Peyer's patch (tissue), 4 donors: ENCODE measurements at regions not wholly inside any gene's neighbourhood (a gene's known extent, or its start where the extent isn't known, plus 50 kb on each side); places are given as distances from the start of the nearest gene placed in this dataset.
"Not testable (repeated sequence)": the region's sequence is repeated elsewhere in the genome, so short reads cannot be mapped to it uniquely, and the experiment has no call there.

Source experiments
- DNase-seq, 3 donors: peaks; one replicate each; pipeline ENCODE4 v3.0.0-alpha.2; 2017 to 2019
- H3K27ac ChIP-seq, 4 donors: fragments of 200-600 bp; sonication (generic); one replicate each; pipeline ENCODE4 v1.5.1; 2016 to 2019
- H3K27me3 ChIP-seq, 2 donors: fragments of 200-600 bp; sonication (generic); one replicate each; pipeline ENCODE4 v1.5.1; 2019
- H3K36me3 ChIP-seq, 3 donors: fragments of 200-600 bp; sonication (generic); one replicate each; pipeline ENCODE4 v1.5.1; 2016 to 2019
- H3K4me1 ChIP-seq, 4 donors: fragments of 200-600 bp; sonication (generic); one replicate each; pipeline ENCODE4 v1.5.1; 2016 to 2019
- H3K4me3 ChIP-seq, 4 donors: fragments of 200-600 bp; sonication (generic); 1 replicate in 3 of 4; 2 replicates in 1 of 4; pipeline ENCODE4 v1.5.1; 2016 to 2019; ENCODE audit warnings: mild to moderate bottlenecking in 1 of 4
- H3K9me3 ChIP-seq, 4 donors: fragments of 200-600 bp; sonication (generic); one replicate each; pipeline ENCODE4 v1.5.1; 2016 to 2019; ENCODE audit warnings: mild to moderate bottlenecking in 1 of 4
- CTCF ChIP-seq, 6 experiments: fragments of 450-650 bp in 4 of 6; fragments of 200-600 bp in 2 of 6; sonication (generic) in 1 of 6; IDR thresholded peaks; one replicate each; pipeline ENCODE4 v1.5.1; 2017 to 2019; ENCODE audit warnings: antibody characterized with exemption in 6 of 6, mild to moderate bottlenecking in 3 of 6, moderate library complexity in 1 of 6
- POLR2A ChIP-seq, 2 donors: fragments of 450-650 bp; IDR thresholded peaks; one replicate each; pipeline ENCODE4 v1.5.1; 2017; ENCODE audit warnings: antibody characterized with exemption in 2 of 2, mild to moderate bottlenecking in 2 of 2, moderate library complexity in 2 of 2

DNA sequence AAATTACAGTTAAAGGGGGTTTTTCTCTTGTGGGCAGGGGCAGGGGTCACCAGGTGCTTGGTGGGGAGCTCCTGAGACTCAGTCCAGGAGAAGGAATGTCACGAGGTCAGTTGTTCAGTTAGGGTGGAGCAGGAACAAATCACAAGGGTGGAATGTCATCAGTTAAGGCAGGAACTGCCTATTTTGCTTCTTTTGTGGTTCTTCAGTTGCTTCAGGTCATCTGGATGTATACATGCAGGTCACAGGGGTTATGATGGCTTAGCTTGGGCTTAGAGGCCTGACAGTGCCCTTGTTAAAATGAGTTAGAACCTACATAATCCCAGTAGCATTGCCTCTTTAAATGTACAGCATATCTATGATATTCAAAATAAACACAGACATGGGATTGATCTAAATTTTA lies 120.2 kb upstream of the CHD2 start:
- peaks cover 0 to 8% (median 0%) of the 10 kb centered on the region in 4 donors for H3K9me3 ChIP-seq
- H3K4me3 ChIP-seq, result no peak overlapping the region
- no peaks in the 10 kb centered on the region for H3K36me3 ChIP-seq
- H3K27me3 ChIP-seq, result no peaks in the 10 kb centered on the region
- no peak overlapping the region for H3K27ac ChIP-seq
- no peak for DNase-seq
- no peaks in the 10 kb centered on the region for H3K4me1 ChIP-seq
- no peak for TF ChIP-seq CTCF (IDR thresholded peaks at IDR 0.05)
- no peak for TF ChIP-seq POLR2A (IDR thresholded peaks at IDR 0.05)

DNA sequence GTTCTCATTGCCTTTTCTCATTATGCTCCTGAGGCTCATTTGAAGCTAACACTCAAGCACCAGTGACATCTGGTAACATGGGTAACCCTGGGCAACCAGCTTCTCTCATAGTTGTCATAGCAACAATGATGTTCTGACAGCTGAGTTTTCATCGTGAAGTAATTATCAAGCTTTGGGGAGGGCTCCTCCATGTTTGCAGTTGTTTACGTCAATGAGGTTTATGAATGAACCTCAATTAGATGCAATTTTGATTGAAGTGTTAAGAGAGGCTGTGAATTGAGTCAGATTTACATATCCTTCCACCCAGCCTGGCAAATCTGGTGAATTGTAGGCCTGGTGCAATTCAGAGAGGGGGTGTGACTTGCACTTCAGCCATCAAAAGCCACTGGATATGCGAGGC lies 119.3 kb upstream of the CHD2 start:
- Histone ChIP-seq H3K4me1 (no peaks in the 10 kb centered on the region), H3K27ac (no peak overlapping the region), H3K9me3 (peaks cover 0 to 8% (median 0%) of the 10 kb centered on the region in 4 donors), H3K36me3 (no peaks in the 10 kb centered on the region), H3K27me3 (no peaks in the 10 kb centered on the region), H3K4me3 (no peak overlapping the region)
- TF ChIP-seq POLR2A (IDR thresholded peaks at IDR 0.05) (no peak), CTCF (IDR thresholded peaks at IDR 0.05) (no peak)
- no peak for DNase-seq

- H3K4me3 ChIP-seq, result no peak overlapping the region
- no peaks in the 10 kb centered on the region for H3K27me3 ChIP-seq
- no peaks in the 10 kb centered on the region for H3K4me1 ChIP-seq
- DNase-seq, result no peak
- no peak overlapping the region for H3K27ac ChIP-seq
- TF ChIP-seq POLR2A (IDR thresholded peaks at IDR 0.05) (no peak), CTCF (IDR thresholded peaks at IDR 0.05) (no peak)
- no peaks in the 10 kb centered on the region for H3K36me3 ChIP-seq
- peaks cover 0 to 8% (median 0%) of the 10 kb centered on the region in 4 donors for H3K9me3 ChIP-seq
Measured at GRCh38 chr15:92781925-92782453, 118.1 kb upstream of the CHD2 start.

GRCh38 chr15:92787116-92787515 lies 113.0 kb upstream of the CHD2 start:
- TF ChIP-seq CTCF (IDR thresholded peaks at IDR 0.05) (no peak), POLR2A (IDR thresholded peaks at IDR 0.05) (no peak)
- Histone ChIP-seq H3K4me3 (no peak overlapping the region), H3K36me3 (no peaks in the 10 kb centered on the region), H3K27ac (no peak overlapping the region), H3K27me3 (no peaks in the 10 kb centered on the region), H3K9me3 (no peaks in the 10 kb centered on the region), H3K4me1 (no peaks in the 10 kb centered on the region)
- DNase-seq, result no peak

- no peak for TF ChIP-seq POLR2A (IDR thresholded peaks at IDR 0.05)
- TF ChIP-seq CTCF (IDR thresholded peaks at IDR 0.05), result no peak
- no peaks in the 10 kb centered on the region for H3K9me3 ChIP-seq
- H3K4me3 ChIP-seq, result no peak overlapping the region
- H3K36me3 ChIP-seq, result no peaks in the 10 kb centered on the region
- no peak for DNase-seq
- no peak overlapping the region for H3K27ac ChIP-seq
- no peaks in the 10 kb centered on the region for H3K27me3 ChIP-seq
- no peaks in the 10 kb centered on the region for H3K4me1 ChIP-seq
Measured at GRCh38 chr15:92788196-92788595, 111.9 kb upstream of the CHD2 start.

DNA sequence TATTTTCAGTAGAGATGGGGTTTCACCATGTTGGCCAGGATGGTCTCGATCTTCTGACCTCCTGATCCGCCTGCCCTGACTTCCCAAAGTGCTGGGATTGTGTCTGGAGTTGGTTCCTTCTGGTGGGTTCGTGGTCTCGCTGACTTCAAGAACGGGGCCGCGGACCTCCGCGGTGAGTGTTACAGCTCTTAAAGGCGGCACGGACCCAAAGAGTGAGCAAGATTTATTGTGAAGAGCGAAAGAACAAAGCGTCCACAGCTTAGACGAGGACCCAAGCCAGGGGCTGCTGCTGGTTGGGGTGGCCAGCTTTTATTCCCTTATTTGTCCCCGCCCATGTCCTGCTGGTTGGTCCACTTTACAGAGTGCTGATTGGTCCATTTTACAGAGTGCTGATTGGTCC lies 111.3 kb upstream of the CHD2 start:
- not testable (repeated sequence) for H3K4me1 ChIP-seq, H3K27ac ChIP-seq, H3K27me3 ChIP-seq, H3K36me3 ChIP-seq, H3K4me3 ChIP-seq, H3K9me3 ChIP-seq
- DNase-seq, result peak in 1 of 3 donors; percentile 26
